HG03196 (cell line): ENCODE measurements at regions not wholly inside any gene's neighbourhood (a gene's known extent, or its start where the extent isn't known, plus 50 kb on each side); places are given as distances from the start of the nearest gene placed in this dataset.
"Not testable (repeated sequence)": the region's sequence is repeated elsewhere in the genome, so short reads cannot be mapped to it uniquely, and the experiment has no call there.

Experiments
- ATAC-seq: cut with Tn5 transposase; IDR thresholded peaks from one replicate; pipeline ENCODE4 v1.9.1; 2021; ENCODE audit not compliant: unreplicated experiment

GRCh38 chr6:15008269-15008668 lies 237.6 kb upstream of the JARID2 start:
- ATAC-seq: no peak

- no peak for ATAC-seq
These were observed 230.9 kb upstream of the JARID2 start for GRCh38 chr6:15014958-15015357.

- ATAC-seq: no peak
These were observed 229.1 kb upstream of the JARID2 start for GRCh38 chr6:15016813-15017212.

DNA sequence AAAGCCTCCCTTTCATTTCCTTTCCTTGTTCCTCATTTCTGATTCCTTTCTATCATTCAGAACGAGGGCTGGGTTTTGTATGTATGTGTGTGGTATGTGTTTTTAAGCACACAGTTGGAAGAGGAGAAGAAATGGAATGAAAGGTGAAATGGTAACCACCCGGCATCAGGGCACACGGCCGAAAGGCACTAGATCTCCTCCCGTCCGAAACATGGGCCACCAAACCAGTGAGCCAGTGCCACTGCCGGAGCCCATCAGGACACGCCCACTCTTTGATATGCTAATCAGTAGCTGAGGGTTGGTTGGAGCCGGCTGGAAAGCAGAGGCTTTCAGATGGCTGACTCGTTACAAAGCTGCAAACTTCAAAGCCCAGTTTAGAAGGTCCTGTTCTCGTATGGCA lies 228.6 kb upstream of the JARID2 start:
- no peak for ATAC-seq

DNA sequence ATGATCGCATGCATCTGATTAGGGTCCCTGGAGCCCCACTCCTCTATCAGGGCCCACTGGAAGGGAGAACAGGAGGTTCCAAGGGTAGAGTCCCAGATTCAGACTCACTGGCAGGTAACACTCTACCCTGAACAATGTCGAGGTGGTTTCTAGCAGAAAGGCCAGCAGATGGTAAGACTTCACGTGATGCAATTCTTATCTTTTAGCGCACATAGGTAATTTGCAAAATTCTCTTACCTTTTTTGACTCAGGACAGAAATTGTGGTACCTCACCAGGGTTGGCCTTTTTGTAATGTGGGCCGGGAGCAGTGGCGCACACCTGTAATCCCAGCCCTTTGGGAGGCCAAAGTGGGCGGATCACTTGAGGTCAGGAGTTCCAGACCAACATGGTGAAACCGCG lies 228.1 kb upstream of the JARID2 start:
- ATAC-seq: no peak

- ATAC-seq: no peak
These were observed 225.6 kb upstream of the JARID2 start for GRCh38 chr6:15020119-15020770.

DNA sequence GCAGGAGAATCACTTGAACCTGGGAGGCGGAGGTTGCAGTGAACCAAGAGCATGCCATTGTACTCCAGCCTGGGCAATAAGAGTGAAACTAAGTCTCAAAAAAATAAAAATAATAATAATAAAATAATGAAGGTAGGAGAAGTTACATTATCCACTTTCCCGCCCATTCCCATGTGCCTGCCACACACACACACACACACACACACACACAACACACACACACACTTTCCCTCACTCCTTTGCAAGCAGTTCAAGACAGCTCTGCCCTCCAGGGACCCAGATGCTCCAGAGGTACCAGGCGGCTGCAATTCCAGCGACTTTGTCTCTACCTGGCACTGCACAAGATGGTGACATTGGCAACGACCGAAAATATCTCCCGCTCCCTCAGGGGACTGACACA lies 224.8 kb upstream of the JARID2 start:
- no peak for ATAC-seq

GRCh38 chr6:15023018-15023417 lies 222.9 kb upstream of the JARID2 start:
- ATAC-seq: not testable (repeated sequence)

GRCh38 chr6:15023448-15023847 lies 222.4 kb upstream of the JARID2 start:
- peak; percentile 85 for ATAC-seq

DNA sequence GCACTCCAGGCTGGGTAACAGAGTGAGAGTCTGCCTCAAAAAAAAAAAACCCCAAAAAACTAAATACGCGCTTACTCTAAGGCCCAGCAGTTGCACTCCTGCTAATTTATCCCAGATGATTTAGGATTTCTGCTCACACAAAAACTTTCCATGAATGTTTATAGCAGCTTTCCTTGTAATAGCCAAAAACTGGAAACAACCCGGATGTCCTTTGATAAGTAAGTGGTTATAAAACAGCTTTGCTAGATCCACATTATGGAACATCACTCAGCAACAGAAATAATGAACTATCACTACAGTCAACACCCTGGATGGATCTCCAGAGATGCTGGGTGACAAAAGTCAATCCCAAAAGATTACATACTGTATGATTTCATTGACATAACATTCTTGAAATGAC lies 220.4 kb upstream of the JARID2 start:
- ATAC-seq: no peak

- ATAC-seq: no peak
These were observed 219.0 kb upstream of the JARID2 start for GRCh38 chr6:15026832-15027231.

DNA sequence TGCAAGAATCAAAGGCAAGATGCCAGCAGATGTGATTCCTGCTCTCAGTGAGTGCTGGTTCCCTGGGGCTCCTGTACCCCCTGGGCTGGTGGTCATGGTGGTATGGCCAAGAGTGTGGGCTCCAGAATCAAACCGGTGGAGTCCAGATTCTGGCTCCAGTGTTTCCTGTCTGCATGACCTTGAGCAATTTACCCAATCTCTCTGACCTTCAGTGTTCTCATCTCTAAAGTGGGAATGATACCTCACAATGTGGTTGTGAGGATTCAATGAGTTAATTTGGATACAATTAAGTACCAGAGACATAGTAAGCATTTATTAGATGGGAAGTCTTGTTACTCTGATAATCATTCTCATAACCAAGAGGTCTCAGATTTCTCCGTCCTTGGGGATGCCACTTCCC lies 218.4 kb upstream of the JARID2 start:
- ATAC-seq: no peak

DNA sequence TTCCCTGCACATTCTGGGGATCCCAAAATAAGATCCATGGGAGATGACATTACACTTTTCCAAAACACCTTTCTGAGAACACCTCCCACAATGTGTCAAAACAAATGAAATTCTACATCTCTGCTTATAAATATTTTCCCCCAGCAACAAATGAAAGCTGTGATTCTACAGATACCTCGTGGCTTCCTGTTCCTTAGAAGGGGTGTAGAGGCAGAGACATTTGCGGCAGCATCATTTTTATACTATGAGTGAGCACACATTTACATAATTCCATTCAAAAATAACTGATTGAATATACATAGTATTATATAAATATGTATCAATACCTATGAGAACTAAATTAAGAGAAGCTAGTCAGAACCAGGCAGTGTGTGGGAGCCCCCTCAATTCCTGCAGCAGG lies 213.9 kb upstream of the JARID2 start:
- no peak for ATAC-seq

- ATAC-seq: no peak
These were observed 212.0 kb upstream of the JARID2 start for GRCh38 chr6:15033850-15034203.

DNA sequence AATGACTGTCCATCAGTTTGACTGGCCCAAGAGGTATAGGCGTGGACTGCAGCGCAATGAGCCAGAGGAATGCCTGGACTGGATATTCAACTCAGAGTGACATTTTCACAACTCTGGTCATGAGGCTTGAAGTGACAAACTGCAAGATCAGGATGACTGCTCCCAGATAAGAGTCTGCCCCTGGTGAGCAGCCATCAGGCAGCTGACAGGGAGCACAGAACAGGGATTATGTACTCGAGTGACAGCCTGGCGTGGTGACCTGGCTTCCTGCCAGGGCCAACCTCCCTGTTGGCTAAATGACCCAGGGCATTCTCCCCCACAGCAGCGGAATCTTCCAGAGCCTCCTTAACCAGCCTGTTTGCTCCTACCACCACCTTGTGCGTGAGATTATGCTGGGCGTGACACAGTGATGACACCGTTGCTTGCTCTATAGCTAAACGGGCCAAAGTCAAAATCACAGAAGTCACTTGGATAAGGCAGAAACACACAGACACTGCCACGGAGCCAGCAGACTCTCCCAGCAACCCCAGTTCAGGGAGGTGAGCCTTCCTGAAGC lies 209.1 kb upstream of the JARID2 start:
- ATAC-seq: no peak

- ATAC-seq: no peak
These were observed 208.6 kb upstream of the JARID2 start for GRCh38 chr6:15037253-15037652.

DNA sequence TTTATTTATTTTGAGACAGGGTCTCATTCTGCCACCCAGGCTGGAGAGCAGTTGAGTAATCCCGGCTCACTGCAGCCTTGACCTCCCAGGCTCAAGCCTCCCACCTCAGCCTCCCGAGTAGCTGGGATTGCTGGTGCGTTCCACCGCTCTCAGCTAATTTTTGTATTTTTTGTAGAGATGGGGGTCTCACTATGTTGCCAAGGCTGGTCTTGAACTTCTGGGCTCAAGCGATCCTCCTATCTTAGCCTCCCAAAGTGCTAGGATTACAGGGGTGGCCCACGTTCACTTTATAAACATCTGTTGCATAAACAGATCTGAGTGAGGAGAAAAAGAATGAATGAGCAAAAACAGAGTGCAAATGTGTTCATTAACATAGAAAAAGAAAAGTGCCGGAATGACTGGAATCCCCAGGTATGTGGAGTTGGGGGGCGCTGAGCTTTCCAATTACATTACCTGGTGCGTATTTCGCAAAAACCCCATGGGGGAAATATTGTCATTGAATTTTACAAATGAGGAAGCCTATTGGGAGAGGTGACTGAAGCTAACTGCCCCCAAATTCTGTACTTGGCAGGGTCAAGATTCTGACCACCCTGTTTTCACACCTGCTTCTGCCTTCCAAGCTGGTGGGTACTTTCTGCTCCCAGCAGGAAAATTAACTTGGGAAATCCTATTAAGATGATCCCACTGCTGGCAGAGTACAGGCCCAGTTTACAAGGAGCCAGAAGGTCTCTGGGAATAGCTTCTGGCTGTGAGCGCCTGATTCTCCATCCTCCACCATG lies 207.7 kb upstream of the JARID2 start:
- no peak for ATAC-seq

DNA sequence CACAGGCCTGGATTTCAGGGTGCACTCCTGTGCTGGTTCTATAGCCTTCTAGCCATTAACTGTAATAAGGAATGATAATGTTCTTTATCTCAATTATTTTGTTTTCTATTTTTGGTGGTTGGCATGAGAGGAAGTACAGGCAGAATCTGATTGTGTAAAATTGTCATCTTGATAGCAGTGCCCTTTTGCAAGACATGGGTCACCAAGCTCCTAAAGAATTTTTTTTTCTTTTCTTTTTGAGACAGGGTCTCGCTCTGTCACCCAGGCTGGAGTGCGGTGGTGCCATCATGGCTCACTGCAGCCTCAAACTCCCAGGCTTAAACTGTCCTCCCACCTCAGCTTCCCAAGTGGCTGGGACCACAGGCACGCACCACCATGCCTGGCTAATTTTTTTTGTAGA lies 206.7 kb upstream of the JARID2 start:
- no peak for ATAC-seq

- ATAC-seq: no peak
These were observed 202.9 kb upstream of the JARID2 start for GRCh38 chr6:15042938-15043337.

DNA sequence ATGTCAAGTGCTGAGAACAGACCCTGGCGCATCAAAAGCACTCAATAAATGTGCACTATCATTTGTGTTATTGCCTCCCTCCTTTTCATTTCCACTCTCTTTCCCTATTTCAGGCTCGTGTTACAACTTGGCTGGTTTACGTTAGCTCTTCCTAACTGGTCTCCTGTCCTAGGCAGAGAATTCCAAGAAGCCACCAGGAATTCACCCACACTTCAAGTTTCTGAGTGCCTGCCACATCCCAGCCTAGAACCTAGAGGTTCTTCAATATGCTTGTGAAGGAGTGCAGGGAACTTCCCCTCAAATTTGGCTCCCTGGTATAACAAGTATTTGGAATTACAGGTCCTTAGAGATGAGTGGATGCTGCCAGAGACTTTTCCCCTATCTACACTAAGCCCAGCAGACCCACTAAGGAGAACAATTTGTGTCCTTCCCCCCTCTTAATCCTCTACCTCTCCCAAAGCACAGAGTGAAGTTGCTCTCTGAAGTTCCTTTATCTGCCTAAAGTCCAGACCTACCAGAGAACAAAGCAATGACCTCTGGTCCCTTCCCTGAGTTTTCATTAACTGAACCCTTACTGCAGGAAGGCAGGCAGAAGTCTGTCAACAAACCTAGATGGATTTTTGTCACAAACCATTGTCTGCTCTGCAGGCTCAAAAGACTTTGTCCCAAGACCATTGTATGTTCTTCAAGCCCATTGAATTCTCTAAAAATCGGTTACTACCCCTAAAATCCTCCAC lies 201.6 kb upstream of the JARID2 start:
- ATAC-seq: no peak

DNA sequence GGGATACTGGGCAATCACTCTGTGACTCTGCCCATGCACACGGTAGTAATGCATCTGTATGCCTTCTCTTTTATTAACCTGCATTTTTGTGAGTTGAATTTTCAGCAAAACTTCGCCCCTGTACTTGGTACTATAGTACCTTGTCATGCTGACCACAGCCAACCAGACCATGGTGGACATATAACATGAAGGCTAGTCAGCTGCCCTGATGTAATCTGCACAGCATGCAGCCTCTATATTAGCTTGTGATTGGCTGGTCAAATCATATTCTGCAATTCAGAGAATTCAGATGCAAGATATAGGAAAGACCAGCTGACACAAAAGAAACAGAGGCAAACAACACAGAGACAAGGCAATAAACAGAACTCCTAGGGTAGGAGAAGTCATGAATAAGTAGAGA lies 200.9 kb upstream of the JARID2 start:
- no peak for ATAC-seq

GRCh38 chr6:15046751-15047150 lies 199.1 kb upstream of the JARID2 start:
- no peak for ATAC-seq
